Pons (tissue), 1 donor: ENCODE measurements at regions not wholly inside any gene's neighbourhood (a gene's known extent, or its start where the extent isn't known, plus 50 kb on each side); places are given as distances from the start of the nearest gene placed in this dataset.
"Not testable (repeated sequence)": the region's sequence is repeated elsewhere in the genome, so short reads cannot be mapped to it uniquely, and the experiment has no call there.

ENCODE experiments used
- DNase-seq: peaks from one replicate; pipeline ENCODE4 v3.0.0-alpha.2; 2016; ENCODE audit warnings: low spot score

GRCh38 chr7:97234494-97234893 is 117.0 kb downstream of the SDHAF3 start:
- not testable (repeated sequence) for DNase-seq

GRCh38 chr7:97246317-97246716 is 128.8 kb downstream of the SDHAF3 start:
- DNase-seq: no peak

GRCh38 chr7:97258187-97258586 is 140.7 kb downstream of the SDHAF3 start:
- DNase-seq: not testable (repeated sequence)

- no peak for DNase-seq
Observed at GRCh38 chr7:97269741-97270140, 152.2 kb downstream of the SDHAF3 start.

- no peak for DNase-seq
Observed at GRCh38 chr7:97270280-97270679, 152.8 kb downstream of the SDHAF3 start.

GRCh38 chr7:97271619-97272018 is 154.1 kb downstream of the SDHAF3 start:
- DNase-seq: no peak

GRCh38 chr7:97272237-97272975 is 154.9 kb downstream of the SDHAF3 start:
- no peak for DNase-seq

GRCh38 chr7:97275475-97275874 is 158.0 kb downstream of the SDHAF3 start:
- no peak for DNase-seq

GRCh38 chr7:97280950-97281349 is 163.5 kb downstream of the SDHAF3 start:
- DNase-seq: no peak

GRCh38 chr7:97285348-97285747 is 167.8 kb downstream of the SDHAF3 start:
- DNase-seq: no peak

GRCh38 chr7:97293031-97293430 is 175.5 kb downstream of the SDHAF3 start:
- no peak for DNase-seq

- no peak for DNase-seq
Observed at GRCh38 chr7:97298561-97298960, 181.1 kb downstream of the SDHAF3 start.

GRCh38 chr7:97305589-97305988 is 188.1 kb downstream of the SDHAF3 start:
- no peak for DNase-seq

GRCh38 chr7:97307521-97308108 is 190.1 kb downstream of the SDHAF3 start:
- DNase-seq: no peak

- DNase-seq: no peak
Observed at GRCh38 chr7:97313900-97314299, 196.4 kb downstream of the SDHAF3 start.

- DNase-seq: no peak
Observed at GRCh38 chr7:97317575-97317974, 200.1 kb downstream of the SDHAF3 start.

- DNase-seq: not testable (repeated sequence)
Observed at GRCh38 chr7:97329871-97330270, 212.4 kb downstream of the SDHAF3 start.

GRCh38 chr7:97337849-97338248 is 220.4 kb downstream of the SDHAF3 start:
- DNase-seq: no peak

GRCh38 chr7:97342512-97342911 is 225.0 kb downstream of the SDHAF3 start:
- no peak for DNase-seq

GRCh38 chr7:97346349-97346748 is 228.9 kb downstream of the SDHAF3 start:
- peak; percentile 96 for DNase-seq

GRCh38 chr7:97351488-97351887 is 234.0 kb downstream of the SDHAF3 start:
- DNase-seq: no peak

- no peak for DNase-seq
Observed at GRCh38 chr7:97357459-97357858, 240.0 kb downstream of the SDHAF3 start.

GRCh38 chr7:97372882-97373281 is 255.4 kb downstream of the SDHAF3 start:
- no peak for DNase-seq

- no peak for DNase-seq
Observed at GRCh38 chr7:97373736-97374135, 256.2 kb downstream of the SDHAF3 start.
